Activated T-cell treated with anti-CD3 and anti-CD28 coated beads, Interleukin-2, amount 50 U/mL, for 72 hours (primary cell): ENCODE measurements at regions not wholly inside any gene's neighbourhood (a gene's known extent, or its start where the extent isn't known, plus 50 kb on each side); places are given as distances from the start of the nearest gene placed in this dataset.
"Not testable (repeated sequence)": the region's sequence is repeated elsewhere in the genome, so short reads cannot be mapped to it uniquely, and the experiment has no call there.

Experiments
- ATAC-seq, 2 donors: fragments of 150-1000 bp; cut with Tn5 transposase; replicated peaks in 1 of 2; 2 replicates each; pipeline ENCODE4 v1.10.0; 2021; ENCODE audit warnings: moderate library complexity in 2 of 2, mild to moderate bottlenecking in 1 of 2
- DNase-seq, 2 donors: peaks; one replicate each; pipeline ENCODE4 v3.0.0; 2021 to 2022; ENCODE audit warnings: mixed read lengths in 1 of 2
- H3K27ac Mint-ChIP-seq: one replicate; pipeline ENCODE4 v1.8.0; 2022; ENCODE audit warnings: mild to moderate bottlenecking, moderate library complexity, mixed read lengths
- H3K27me3 Mint-ChIP-seq: one replicate; pipeline ENCODE4 v1.8.0; 2022; ENCODE audit warnings: low read depth, mixed read lengths
- H3K36me3 Mint-ChIP-seq, 2 donors: one replicate each; pipeline ENCODE4 v1.8.0; 2022; ENCODE audit warnings: mixed read lengths in 2 of 2, mild to moderate bottlenecking in 1 of 2; ENCODE audit not compliant: insufficient read depth in 2 of 2
- H3K4me1 Mint-ChIP-seq: one replicate; pipeline ENCODE4 v1.8.0; 2022; ENCODE audit warnings: low read depth, mixed read lengths
- H3K4me3 Mint-ChIP-seq, 2 donors: one replicate each; pipeline ENCODE4 v1.8.0; 2022; ENCODE audit warnings: mild to moderate bottlenecking in 2 of 2, mixed read lengths in 2 of 2, moderate library complexity in 2 of 2
- H3K9me3 Mint-ChIP-seq, 2 donors: one replicate each; pipeline ENCODE4 v1.8.0; 2022; ENCODE audit warnings: mixed read lengths in 2 of 2

DNA sequence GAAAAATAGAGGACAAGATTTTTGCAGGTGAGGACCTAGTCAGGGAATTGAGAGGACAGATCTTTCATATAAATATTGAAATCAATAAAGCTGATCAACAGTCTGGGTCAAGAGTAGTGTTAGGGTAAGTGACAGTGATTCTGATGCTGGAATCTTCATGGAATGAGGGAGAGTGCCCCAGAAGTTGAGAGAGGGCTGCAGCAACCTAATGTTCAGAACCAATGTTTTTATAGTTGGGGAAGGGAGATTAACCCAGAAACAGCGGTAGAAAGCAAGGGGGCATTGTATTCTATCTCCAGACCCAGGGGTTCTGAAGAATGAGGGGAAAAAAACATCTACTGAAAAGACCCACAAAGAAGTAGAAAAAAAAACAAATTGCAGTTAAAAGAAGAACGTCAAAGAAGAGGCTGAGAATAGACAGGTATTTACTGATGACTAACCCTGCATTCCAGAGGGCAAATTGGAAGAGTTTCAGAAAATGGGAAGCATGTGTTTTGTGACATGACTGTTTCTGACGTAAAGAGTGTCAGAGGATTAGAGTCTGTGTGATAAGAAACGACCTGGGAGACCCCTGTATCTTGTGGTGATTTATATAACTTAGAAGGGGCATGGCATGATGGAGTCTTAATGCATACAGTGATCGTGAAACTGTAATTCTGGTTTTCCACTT, 819.6 kb upstream of the EPHA5 start:
- no peak overlapping the region for H3K27ac Mint-ChIP-seq
- H3K4me3 Mint-ChIP-seq, result no peak overlapping the region
- no peaks in the 10 kb centered on the region for H3K4me1 Mint-ChIP-seq
- no peaks in the 10 kb centered on the region for H3K36me3 Mint-ChIP-seq
- no peak for DNase-seq
- H3K9me3 Mint-ChIP-seq, result peaks cover 3 to 5% of the 10 kb centered on the region in 2 donors
- no peaks in the 10 kb centered on the region for H3K27me3 Mint-ChIP-seq
- no peak for ATAC-seq

- Mint-ChIP-seq H3K4me1 (no peaks in the 10 kb centered on the region), H3K36me3 (no peaks in the 10 kb centered on the region), H3K27me3 (no peaks in the 10 kb centered on the region), H3K9me3 (peaks cover 3 to 5% of the 10 kb centered on the region in 2 donors), H3K27ac (no peak overlapping the region), H3K4me3 (no peak overlapping the region)
- DNase-seq (no peak), ATAC-seq (no peak)
These were observed 819.1 kb upstream of the EPHA5 start for GRCh38 chr4:66489370-66489769.

GRCh38 chr4:66486068-66486467, 815.8 kb upstream of the EPHA5 start:
- no peaks in the 10 kb centered on the region for H3K4me1 Mint-ChIP-seq
- ATAC-seq, result no peak
- no peak overlapping the region for H3K4me3 Mint-ChIP-seq
- H3K27me3 Mint-ChIP-seq, result no peaks in the 10 kb centered on the region
- no peaks in the 10 kb centered on the region for H3K36me3 Mint-ChIP-seq
- peaks cover 5% of the 10 kb centered on the region in 2 donors for H3K9me3 Mint-ChIP-seq
- DNase-seq, result no peak
- H3K27ac Mint-ChIP-seq, result no peak overlapping the region

DNA sequence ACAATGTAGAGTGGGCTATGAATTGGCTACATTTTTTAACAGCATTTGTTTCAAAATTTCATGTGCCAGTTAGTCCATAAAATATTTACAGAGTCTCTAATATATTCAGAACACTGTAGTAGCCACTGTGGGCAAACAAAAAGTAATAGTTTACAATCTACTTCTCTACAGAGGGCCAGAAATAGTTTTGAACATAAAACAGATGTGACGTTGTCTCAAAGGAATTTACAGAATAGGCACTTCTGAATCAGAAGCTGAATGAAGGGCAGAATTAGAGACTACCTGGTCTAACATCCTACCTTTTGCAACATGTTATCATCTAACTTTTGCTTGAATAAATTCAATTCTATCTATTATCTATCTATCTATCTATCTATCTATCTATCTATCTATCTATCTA, 811.9 kb upstream of the EPHA5 start:
- no peak overlapping the region for H3K27ac Mint-ChIP-seq
- DNase-seq, result no peak
- H3K4me3 Mint-ChIP-seq, result no peak overlapping the region
- H3K9me3 Mint-ChIP-seq, result peaks cover 3 to 7% of the 10 kb centered on the region in 2 donors
- ATAC-seq, result no peak
- H3K36me3 Mint-ChIP-seq, result peaks cover 0 to 2% of the 10 kb centered on the region in 2 donors
- H3K4me1 Mint-ChIP-seq, result no peaks in the 10 kb centered on the region
- no peaks in the 10 kb centered on the region for H3K27me3 Mint-ChIP-seq

DNA sequence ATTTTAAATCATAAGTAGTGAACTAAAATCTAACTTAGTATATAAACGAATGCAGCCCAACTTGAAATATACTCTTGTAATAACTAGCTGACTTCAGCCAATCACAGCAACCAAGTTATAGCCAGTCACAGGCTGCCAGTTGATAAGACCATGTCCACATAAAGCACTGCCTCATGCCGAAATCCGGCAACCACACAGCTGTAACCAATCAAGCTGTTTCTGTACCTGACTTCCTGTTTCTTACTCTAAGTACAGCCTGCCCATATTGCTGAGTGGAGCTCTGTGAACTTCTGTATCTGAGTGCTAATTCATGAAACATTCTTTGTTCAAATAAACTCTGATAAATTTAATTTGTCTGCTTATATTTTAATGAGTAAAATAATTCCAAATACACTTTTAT, 805.3 kb upstream of the EPHA5 start:
- peaks cover 0 to 4% of the 10 kb centered on the region in 2 donors for H3K36me3 Mint-ChIP-seq
- H3K27me3 Mint-ChIP-seq, result no peaks in the 10 kb centered on the region
- ATAC-seq (no peak), DNase-seq (no peak)
- H3K27ac Mint-ChIP-seq, result no peak overlapping the region
- H3K9me3 Mint-ChIP-seq, result peaks cover 2 to 9% of the 10 kb centered on the region in 2 donors
- H3K4me1 Mint-ChIP-seq, result no peaks in the 10 kb centered on the region
- H3K4me3 Mint-ChIP-seq, result no peak overlapping the region

DNA sequence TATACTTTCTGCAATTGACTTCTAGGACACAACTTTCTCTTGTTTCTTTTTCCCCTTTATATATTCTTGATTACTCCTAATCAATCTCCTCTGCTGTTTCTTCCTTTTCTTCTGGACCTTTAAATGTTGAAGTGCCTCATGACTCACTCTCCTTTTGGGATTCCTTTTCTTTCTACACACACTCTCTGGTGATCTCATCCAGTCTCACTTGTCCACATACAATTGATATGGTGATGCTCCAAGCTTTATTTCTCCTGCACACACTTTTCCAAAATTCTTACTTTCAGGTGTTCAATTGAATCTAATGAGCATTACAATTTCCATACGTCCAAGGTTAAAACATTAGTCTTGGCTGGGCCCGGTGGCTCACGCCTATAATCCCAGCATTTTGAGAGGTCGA, 794.8 kb upstream of the EPHA5 start:
- Mint-ChIP-seq H3K36me3 (peaks cover 0 to 2% of the 10 kb centered on the region in 2 donors), H3K4me3 (no peak overlapping the region), H3K9me3 (peaks cover 12 to 16% of the 10 kb centered on the region in 2 donors), H3K27me3 (no peaks in the 10 kb centered on the region), H3K27ac (no peak overlapping the region), H3K4me1 (no peaks in the 10 kb centered on the region)
- ATAC-seq, result no peak
- DNase-seq, result no peak

DNA sequence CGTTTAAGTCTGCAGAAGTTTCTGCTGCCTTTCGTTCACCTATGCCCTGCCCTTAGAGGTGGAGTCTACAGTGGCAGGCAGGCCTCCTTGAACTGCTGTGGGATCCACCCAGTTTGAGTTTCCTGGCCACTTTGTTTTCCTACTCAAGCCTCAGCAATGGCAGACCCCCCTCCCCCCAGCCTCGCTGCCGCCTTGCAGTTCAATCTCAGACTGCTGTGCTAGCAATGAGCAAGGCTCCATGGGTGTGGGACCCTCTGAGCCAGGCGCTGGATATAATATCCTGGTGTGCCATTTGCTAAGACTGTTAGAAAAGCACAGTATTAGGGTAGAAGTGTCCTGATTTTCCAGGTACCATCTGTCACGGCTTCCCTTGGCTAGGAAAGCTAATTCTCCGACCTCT, 792.6 kb upstream of the EPHA5 start:
- H3K4me3 Mint-ChIP-seq, DNase-seq, H3K27me3 Mint-ChIP-seq, ATAC-seq, H3K4me1 Mint-ChIP-seq, H3K36me3 Mint-ChIP-seq, H3K27ac Mint-ChIP-seq: not testable (repeated sequence)
- peaks cover 18 to 21% of the 10 kb centered on the region in 2 donors for H3K9me3 Mint-ChIP-seq

DNA sequence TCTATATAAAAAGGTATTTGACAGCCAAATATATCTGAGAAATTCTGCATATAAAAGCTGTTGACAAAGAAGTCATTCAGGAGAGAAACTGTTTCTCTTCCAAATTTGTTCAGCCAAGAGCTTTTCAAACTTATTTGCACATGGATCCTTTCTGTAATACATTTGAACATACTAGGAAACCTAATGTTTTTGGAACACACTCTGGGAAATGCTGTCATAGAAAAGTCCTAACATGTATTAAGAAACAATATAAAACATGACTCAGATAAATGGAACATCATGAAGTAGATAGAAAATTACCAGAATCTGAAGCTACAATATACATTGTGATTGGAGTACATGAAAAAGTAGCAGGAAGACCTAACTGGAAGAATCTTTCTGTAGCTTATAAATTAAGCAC, 781.5 kb upstream of the EPHA5 start:
- DNase-seq, result no peak
- H3K4me3 Mint-ChIP-seq, result no peak overlapping the region
- H3K36me3 Mint-ChIP-seq, result peaks cover 0 to 1% of the 10 kb centered on the region in 2 donors
- peaks cover 5 to 8% of the 10 kb centered on the region in 2 donors for H3K9me3 Mint-ChIP-seq
- H3K27ac Mint-ChIP-seq, result no peak overlapping the region
- ATAC-seq, result no peak
- H3K4me1 Mint-ChIP-seq, result no peaks in the 10 kb centered on the region
- H3K27me3 Mint-ChIP-seq, result no peaks in the 10 kb centered on the region

DNA sequence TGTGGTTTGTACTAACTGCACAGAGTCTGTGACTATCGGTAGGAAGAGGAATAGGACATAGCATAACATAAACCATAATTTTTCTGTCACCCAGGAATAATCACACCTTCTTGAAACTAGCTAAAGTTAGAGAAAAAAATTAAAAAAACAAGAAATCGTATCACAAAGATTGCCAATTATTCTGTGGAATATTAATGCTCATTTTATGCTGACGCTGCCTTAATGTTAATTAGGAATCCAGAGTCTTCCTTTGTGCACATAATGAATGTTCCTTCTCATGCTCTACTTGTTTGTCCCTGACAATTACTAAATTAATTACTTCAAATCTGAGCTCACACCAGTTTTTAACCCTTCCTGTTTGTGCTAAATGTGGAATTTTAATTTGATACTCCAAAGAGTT, 772.7 kb upstream of the EPHA5 start:
- no peak for ATAC-seq
- Mint-ChIP-seq H3K4me1 (no peaks in the 10 kb centered on the region), H3K27ac (no peak overlapping the region), H3K4me3 (no peak overlapping the region), H3K36me3 (no peaks in the 10 kb centered on the region), H3K27me3 (no peaks in the 10 kb centered on the region), H3K9me3 (peaks cover 4 to 5% of the 10 kb centered on the region in 2 donors)
- DNase-seq, result no peak

DNA sequence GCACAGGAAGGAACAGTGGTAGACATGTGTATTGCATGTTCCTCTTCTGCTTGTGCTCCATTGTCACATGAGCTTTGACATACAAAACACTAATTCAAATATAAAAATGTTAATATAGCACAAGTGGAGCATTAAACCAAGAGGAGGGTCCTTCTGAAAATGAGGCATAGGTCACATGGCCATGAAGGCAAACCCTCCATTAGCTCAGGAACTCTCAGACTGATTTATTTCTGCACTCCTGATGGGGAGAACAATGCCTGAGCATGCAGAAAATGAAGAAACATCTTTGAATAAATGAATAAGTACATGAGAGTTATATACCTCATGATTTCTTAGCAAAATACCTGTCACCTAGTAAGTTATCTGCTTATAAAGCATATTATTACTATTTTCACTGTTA, 769.2 kb upstream of the EPHA5 start:
- H3K9me3 Mint-ChIP-seq, result peaks cover 8 to 9% of the 10 kb centered on the region in 2 donors
- peaks cover 0 to 2% of the 10 kb centered on the region in 2 donors for H3K36me3 Mint-ChIP-seq
- ATAC-seq, result no peak
- H3K27ac Mint-ChIP-seq, result no peak overlapping the region
- H3K27me3 Mint-ChIP-seq, result no peaks in the 10 kb centered on the region
- DNase-seq, result no peak
- H3K4me1 Mint-ChIP-seq, result no peaks in the 10 kb centered on the region
- H3K4me3 Mint-ChIP-seq, result no peak overlapping the region

DNA sequence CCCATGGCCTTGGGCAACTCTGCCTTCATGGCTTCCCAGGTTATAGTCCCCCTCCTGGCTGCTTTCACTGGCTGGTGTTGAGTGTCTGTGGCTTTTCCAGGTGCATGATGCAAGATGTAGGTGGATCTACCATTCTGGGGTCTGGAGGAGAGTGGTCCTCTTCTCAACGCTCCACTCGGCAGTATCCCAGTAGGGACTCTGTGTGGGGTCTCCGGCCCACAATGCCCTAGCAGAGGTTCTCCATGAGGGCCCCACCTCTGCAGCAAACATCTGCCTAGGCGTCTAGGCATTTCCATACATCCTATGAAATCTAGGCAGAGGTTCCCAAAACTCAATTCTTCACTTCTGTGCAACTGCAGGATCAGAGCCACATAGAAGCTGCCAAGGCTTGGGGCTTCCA, 763.4 kb upstream of the EPHA5 start:
- DNase-seq (no peak), ATAC-seq (no peak)
- H3K4me3 Mint-ChIP-seq, result no peak overlapping the region
- no peak overlapping the region for H3K27ac Mint-ChIP-seq
- H3K27me3 Mint-ChIP-seq, result no peaks in the 10 kb centered on the region
- peaks cover 13 to 14% of the 10 kb centered on the region in 2 donors for H3K9me3 Mint-ChIP-seq
- peaks cover 0 to 2% of the 10 kb centered on the region in 2 donors for H3K36me3 Mint-ChIP-seq
- H3K4me1 Mint-ChIP-seq, result no peaks in the 10 kb centered on the region

DNA sequence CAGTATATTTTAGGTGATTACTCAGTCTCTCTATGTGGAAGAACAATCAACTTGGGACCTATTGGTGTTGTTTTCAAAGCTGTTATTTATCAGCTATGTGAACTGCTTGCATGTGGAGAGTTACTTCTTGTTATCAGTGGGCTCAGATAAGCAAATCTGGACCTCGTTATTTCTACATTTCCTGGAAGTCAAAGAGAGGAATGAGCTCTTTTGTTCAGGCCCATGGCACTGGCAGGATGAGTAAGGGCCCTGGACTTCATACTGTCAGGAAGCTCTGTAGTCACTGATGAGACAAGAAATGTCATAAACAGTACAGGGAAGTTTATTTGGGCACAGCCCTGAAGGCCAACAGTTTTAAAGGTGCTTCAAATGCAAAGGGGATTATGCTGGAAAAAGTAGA, 760.6 kb upstream of the EPHA5 start:
- H3K27me3 Mint-ChIP-seq, result no peaks in the 10 kb centered on the region
- ATAC-seq (no peak), DNase-seq (no peak)
- H3K27ac Mint-ChIP-seq, result no peak overlapping the region
- no peaks in the 10 kb centered on the region for H3K4me1 Mint-ChIP-seq
- peaks cover 6 to 7% of the 10 kb centered on the region in 2 donors for H3K9me3 Mint-ChIP-seq
- H3K4me3 Mint-ChIP-seq, result no peak overlapping the region
- no peaks in the 10 kb centered on the region for H3K36me3 Mint-ChIP-seq

DNA sequence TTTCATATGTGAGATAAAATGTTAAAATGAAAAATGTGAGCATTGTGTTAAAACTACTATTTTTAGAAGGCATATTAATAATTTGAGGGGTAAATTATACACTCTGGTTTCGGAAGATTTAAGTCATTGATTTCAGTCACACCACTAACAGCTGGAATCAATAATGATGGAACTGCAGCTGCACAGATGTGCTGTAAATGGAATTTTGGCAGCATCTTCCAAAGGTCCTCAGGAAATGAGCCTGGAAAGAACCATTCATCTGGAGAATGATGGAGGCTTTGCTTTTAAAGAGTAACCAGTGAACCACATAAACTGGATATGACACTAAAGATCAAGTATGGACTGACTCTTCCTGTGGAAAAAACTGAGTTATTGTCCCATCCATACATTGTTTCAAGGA, 759.0 kb upstream of the EPHA5 start:
- Mint-ChIP-seq H3K36me3 (no peaks in the 10 kb centered on the region), H3K9me3 (peaks cover 6 to 8% of the 10 kb centered on the region in 2 donors), H3K4me3 (no peak overlapping the region), H3K27me3 (no peaks in the 10 kb centered on the region), H3K27ac (no peak overlapping the region), H3K4me1 (no peaks in the 10 kb centered on the region)
- no peak for ATAC-seq
- DNase-seq, result no peak

- ATAC-seq (no peak), DNase-seq (no peak)
- no peaks in the 10 kb centered on the region for H3K27me3 Mint-ChIP-seq
- no peaks in the 10 kb centered on the region for H3K4me1 Mint-ChIP-seq
- no peak overlapping the region for H3K27ac Mint-ChIP-seq
- H3K4me3 Mint-ChIP-seq, result no peak overlapping the region
- peaks cover 8 to 21% of the 10 kb centered on the region in 2 donors for H3K9me3 Mint-ChIP-seq
- no peaks in the 10 kb centered on the region for H3K36me3 Mint-ChIP-seq
These were observed 746.1 kb upstream of the EPHA5 start for GRCh38 chr4:66416425-66416824.
